ENCODE measurements at regions not wholly inside any gene's neighbourhood (a gene's known extent, or its start where the extent isn't known, plus 50 kb on each side); places are given as distances from the start of the nearest gene placed in this dataset.

DNA sequence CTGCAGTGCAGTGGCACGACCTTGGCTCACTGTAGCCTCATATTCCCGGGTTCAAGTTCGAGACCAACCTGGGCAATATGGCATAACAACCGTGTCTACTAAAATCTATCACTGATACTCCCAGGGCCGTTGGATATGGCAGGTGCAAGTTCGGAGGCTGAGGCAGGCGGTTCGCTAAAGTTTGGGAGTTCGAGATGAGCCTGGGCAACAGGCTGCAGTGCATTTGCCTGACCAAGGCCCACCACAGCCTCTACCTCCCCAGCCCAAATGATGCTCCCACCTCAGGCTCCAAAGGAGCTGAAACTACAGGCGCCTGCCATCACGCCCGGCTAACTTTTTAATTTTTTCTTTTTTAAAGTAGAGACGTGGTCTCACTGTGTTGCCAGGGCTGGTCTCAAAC is 177.1 kb upstream of the ALG10B start:
- DNase-seq (ENCODE audit: low read depth), result no peak

- no peak for DNase-seq (ENCODE audit: low read depth)
These were observed 175.3 kb upstream of the ALG10B start for GRCh38 chr12:38141239-38141638.

GRCh38 chr12:38141861-38142260 is 174.7 kb upstream of the ALG10B start:
- no peak for DNase-seq (ENCODE audit: low read depth)

DNA sequence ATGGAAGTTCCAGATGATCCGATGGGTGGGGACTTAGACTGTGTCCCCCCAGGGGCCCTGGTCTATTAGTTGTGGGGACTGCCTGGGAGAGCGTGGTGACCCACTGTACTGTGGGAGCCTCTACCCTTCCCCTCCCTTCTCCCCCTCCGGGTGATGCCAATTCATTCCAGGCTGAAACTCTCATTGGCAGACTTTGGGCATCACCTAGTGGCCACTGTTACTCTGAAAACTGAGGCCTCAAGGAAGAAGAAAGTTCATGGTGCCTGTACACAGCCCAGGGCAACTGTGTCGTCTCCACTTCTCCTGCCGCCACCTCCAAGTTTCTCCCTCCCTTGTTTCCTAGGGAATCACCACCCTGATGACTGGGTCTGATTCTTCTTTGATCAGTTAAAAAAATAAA is 173.6 kb upstream of the ALG10B start:
- DNase-seq (ENCODE audit: low read depth), result no peak

GRCh38 chr12:38144049-38144448 is 172.5 kb upstream of the ALG10B start:
- DNase-seq (ENCODE audit: low read depth), result no peak

- no peak for DNase-seq (ENCODE audit: low read depth)
These were observed 171.8 kb upstream of the ALG10B start for GRCh38 chr12:38144601-38145436.

DNA sequence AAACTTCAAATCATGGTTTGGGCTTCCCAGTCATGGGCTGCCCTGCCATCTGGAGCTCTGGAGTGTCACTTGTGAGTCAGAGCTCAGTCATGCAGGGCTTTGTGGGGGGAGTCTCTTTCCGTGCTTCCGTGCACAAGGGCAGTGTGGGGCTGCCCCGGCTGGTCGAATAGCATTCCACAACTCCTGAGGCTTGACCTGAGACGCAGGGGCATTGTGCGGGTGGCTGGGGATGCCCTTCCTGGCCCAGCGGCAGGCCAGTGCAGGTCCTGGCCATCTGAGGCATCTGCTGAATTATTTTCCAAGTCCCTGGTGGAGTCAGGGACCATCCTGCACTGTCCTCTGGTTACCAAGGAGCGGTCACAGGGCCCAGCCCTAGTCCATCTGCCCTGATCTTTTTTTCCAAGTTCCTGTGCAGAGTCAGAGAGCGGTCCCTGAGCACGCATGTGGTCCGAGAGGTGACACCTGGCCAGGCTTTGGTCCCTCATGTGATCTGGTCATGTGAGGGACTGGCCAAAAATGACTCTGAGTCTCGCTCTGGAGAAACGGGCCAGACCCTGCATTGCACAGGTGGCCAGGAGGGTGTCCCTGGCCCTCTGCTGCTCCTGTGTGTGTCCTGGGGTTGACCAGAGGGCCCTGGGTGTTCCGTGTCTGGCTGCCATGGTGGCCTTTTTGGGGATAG is 167.0 kb upstream of the ALG10B start:
- no peak for DNase-seq (ENCODE audit: low read depth)

- no peak for DNase-seq (ENCODE audit: low read depth)
These were observed 164.4 kb upstream of the ALG10B start for GRCh38 chr12:38151991-38152700.

DNA sequence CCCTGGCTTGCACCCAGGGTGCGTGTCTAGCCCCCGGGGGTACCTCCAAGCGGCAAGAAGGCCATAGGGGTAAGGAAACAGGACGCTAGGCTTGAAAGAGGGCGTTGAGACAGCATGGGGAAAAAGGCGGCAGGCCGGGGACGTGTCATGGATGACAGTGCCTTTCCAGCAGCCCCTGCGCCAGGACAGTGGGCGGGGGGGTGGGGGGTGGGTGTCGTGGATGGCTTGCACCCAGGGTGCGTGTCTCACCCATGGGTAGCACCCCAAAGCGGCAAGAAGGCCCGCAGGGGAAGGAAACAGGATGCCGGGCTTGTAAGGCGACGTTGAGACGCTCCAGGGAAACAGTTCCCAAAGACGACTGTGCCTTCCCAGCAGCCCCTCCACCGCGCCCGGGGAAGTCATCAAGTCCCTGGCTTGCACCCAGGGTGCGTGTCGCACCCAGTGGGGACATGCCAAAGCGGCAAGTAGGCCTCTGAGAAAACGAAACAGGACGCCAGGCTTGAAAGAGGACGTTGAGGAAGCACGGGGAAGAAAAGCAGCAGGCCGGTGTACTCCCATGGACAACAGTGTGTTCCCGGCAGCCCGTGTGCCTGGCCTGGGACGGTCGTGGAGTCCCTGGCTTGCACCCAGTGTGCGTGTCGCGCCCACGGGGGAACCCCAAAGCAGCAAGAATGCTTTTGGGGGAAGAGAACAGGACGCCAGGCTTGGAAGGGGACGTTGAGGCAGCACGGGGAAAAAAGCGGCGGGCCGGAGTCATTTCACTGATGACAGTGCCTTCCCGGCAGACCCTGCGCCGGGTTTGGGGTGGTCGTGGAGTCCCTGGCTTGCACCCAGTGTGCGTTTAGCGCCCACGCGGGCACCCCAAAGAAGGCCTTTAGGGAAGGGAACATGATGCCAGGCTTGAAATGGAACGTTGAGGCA is 163.5 kb upstream of the ALG10B start:
- DNase-seq (ENCODE audit: low read depth), result no peak

DNA sequence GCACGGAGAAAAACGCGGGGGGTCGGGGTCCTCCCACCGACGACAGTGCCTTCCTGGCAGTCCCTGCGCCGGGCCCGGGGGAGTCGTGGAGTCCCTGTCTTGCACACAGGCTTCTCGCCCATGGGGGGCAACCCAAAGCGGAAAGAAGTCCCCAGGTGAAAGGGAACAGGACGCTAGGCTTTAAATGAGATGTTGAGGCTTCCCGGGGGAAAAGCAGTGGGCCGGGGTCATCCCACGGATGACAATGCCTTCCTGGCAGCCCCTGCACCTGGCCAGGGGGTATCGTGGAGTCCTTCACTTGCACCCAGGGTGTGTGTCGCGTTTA is 162.9 kb upstream of the ALG10B start:
- no peak for DNase-seq (ENCODE audit: low read depth)

GRCh38 chr12:38154096-38155019 is 162.2 kb upstream of the ALG10B start:
- no peak for DNase-seq (ENCODE audit: low read depth)

DNA sequence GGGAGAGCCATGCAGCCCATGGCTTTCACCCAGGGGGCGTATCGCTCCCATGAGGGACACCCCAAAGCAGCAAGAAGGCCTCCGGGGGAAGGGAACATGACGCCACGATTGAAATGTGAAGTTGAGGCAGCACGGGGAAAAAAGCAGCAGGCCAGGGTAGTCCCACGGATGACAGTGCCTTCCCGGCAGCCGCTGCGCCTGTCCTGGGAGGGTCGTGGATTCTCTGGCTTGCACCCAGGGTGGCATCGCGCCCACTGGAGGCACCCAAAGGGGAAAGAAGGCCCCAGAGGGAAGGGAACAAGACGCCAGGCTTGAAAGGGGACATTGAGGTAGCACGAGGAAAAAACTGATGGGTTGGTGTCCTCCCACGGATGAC is 161.6 kb upstream of the ALG10B start:
- no peak for DNase-seq (ENCODE audit: low read depth)

GRCh38 chr12:38155526-38156496 is 160.8 kb upstream of the ALG10B start:
- DNase-seq (ENCODE audit: low read depth), result no peak

DNA sequence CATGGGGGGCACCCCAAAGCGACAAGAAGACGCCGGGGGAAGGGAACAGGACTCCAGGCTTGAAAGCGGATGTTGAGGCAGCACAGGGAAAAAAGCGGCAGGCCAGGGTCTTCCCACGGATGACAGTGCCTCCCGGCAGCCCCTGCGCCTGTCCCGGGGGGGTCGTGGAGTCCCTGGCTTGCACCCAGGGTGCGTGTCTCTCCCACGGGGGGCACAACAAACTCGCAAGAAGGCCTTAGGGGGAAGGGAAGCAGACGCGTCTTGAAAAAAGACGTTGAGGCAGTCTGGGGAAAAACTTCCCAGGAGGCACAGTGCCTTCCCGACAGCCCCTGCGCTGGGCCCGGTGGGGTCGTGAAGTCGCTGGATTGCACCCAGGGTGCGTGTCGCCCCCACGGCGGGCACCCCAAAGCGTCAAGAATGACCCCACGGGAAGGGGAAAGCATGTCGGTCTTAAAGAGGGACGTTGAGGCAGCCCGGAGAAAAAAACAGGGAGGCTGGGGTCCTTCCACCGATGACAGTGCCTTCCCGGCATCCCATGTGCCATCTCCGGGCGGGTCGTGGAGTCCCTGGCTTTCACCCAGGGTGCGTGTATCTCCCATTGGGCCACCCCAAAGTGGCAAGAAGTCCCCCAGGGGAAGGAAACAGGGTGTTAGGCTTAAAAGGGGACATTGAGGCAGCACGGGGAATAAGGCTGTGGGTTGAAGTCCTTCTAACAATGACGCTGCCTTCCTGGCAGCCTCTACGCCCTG is 159.9 kb upstream of the ALG10B start:
- no peak for DNase-seq (ENCODE audit: low read depth)

DNA sequence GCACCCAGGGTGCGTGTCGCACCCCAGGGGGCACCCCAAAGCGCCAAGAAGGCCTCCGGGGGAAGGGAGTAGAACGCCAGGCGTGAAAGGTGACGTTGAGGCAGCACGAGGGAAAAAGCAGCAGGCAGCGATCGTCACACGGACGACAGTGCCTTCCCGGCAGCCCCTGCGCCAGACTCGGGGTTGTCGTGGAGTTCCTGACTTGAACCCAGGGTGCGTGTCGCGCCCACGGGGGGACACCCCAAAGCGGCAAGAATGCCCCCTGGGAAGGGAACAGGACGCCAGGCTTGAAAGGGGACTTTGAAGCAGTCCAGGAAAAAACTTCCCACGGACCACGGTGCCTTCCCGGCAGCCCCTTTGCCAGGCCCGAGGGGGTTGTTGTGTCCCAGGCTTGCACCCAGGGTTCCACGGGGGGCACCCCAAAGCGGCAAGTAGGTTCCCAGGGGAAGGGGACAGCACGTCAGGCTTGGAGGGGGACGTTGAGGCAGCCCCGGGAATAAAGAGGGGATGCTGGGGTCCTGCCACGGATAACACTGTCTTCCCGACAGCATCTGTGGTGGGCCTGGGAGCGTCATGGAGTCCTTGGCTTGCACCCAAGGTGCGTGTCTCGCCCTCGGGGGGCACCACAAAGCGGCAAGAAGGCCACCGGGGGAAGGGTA is 159.2 kb upstream of the ALG10B start:
- DNase-seq (ENCODE audit: low read depth), result no peak

GRCh38 chr12:38157933-38158401 is 158.6 kb upstream of the ALG10B start:
- DNase-seq (ENCODE audit: low read depth), result no peak

DNA sequence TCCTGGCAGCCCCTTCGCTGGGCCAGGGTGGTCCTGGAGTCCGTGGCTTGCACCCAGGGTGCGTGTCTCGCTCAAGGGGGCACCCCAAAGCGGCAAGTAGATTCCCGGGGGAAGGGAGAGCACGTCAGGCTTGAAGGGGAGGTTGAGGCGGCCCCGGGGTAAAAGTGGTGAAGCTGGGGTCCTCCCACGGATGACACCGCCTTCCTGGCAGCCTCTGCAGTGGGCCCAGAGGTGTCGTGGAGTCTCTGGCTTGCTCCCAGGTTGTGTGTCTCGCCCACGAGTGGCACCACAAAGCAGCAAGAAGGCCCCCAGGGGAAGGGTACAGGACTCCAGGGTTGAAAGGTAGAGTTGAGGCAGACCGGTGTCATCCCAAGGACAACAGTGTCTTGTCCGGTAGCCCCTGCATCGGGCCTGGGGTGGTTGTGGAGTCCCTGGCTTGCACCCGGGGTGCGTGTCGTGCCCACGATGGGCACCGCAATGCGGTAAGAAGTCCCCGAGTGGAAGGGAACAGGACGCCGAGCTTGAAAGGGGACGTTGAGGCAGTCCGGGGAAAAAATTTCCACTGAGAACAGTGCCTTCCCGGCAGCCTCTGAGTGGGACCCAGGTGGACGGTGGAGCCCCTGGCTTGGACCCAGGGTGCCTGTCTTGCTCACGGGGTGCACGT is 158.0 kb upstream of the ALG10B start:
- DNase-seq (ENCODE audit: low read depth), result no peak

DNA sequence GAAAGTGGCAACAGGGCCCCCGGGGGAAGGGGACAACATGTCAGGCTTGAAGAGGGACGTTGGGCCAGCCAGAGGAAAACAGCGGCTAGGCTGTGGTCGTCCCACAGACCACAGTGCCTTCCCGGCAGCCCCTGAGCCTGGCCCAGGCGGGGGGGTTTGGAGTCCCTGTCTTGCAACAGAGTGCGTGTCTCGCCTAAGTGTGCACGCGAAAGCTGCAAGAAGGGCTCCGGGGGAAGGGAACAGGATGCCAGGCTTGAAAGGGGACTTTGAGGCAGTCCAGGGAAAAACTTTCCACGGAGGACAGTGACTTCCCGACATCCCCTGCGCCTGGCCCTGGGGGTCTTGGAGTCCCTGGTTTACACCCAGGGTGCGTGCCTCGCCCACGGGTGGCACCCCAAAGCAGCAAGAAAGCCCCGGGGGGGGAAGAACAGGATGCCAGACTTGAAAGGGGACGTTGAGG is 157.5 kb upstream of the ALG10B start:
- DNase-seq (ENCODE audit: low read depth), result no peak
